ENCODE measurements at regions not wholly inside any gene's neighbourhood (a gene's known extent, or its start where the extent isn't known, plus 50 kb on each side); places are given as distances from the start of the nearest gene placed in this dataset.

DNA sequence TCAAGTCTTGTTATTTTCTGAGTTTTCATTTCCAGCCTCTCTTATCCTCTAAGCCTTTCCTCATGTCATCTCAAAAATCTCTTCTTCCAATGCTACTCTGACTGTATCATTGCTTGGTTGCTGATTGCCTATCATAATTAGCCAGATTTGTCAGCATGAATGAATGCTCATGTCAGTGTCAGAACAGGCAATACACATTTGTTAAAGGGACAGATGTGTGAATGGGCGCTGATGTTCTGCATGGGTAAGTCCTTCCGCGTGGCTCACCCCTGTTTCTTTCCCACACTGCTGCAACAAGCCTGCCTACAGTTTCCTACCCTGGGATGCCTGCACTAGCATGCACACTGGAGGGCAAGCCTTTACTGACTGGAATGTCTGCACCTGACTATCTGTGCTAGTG is 100.6 kb downstream of the RHOU start:
- no peak overlapping the region for H3K27ac ChIP-seq
- H4K20me1 ChIP-seq (ENCODE audit: insufficient read depth) = no peaks in the 10 kb centered on the region
- H3K79me2 ChIP-seq (ENCODE audit: insufficient read depth, low read depth) = no peaks in the 10 kb centered on the region
- H3K4me3 ChIP-seq (IDR thresholded peaks at IDR 0.05; ENCODE audit: insufficient read depth, low read depth, low read length) = no peak overlapping the region
- H3K36me3 ChIP-seq (ENCODE audit: insufficient read depth) = no peaks in the 10 kb centered on the region
- H3K9ac ChIP-seq = no peak overlapping the region
- H2AFZ ChIP-seq (ENCODE audit: low read depth) = no peak overlapping the region
- no peak overlapping the region for H3K4me2 ChIP-seq
- no peaks in the 10 kb centered on the region for H3K4me1 ChIP-seq (ENCODE audit: low read depth, poor library complexity, severe bottlenecking)
- no peaks in the 10 kb centered on the region for H3K27me3 ChIP-seq (ENCODE audit: insufficient read depth, low read depth)
- TF ChIP-seq, protein P1, sequence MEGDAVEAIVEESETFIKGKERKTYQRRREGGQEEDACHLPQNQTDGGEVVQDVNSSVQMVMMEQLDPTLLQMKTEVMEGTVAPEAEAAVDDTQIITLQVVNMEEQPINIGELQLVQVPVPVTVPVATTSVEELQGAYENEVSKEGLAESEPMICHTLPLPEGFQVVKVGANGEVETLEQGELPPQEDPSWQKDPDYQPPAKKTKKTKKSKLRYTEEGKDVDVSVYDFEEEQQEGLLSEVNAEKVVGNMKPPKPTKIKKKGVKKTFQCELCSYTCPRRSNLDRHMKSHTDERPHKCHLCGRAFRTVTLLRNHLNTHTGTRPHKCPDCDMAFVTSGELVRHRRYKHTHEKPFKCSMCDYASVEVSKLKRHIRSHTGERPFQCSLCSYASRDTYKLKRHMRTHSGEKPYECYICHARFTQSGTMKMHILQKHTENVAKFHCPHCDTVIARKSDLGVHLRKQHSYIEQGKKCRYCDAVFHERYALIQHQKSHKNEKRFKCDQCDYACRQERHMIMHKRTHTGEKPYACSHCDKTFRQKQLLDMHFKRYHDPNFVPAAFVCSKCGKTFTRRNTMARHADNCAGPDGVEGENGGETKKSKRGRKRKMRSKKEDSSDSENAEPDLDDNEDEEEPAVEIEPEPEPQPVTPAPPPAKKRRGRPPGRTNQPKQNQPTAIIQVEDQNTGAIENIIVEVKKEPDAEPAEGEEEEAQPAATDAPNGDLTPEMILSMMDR (conservative IDR thresholded peaks at IDR 0.05; ENCODE audit: low read depth, low read length) = no peak

DNA sequence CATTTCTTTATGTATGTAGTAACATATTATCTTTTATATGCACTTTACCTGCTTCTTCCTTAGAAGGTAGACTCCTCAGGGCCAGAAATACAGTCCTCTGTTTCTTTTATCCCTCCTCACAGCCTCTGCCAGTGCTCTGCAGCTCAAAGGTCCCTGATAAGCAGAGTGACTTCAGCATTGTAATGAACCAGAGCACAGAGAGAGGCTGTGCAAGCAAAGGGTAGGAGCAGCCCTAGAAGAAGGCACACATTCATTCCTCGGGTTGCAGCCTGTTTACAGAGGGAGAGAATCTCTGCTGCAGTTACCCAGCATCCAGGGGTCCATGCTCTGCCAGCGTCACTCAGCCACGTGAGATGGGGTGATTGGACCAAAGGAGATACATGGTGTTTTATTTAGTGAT is 101.1 kb downstream of the RHOU start:
- no peak overlapping the region for H2AFZ ChIP-seq (ENCODE audit: low read depth)
- no peaks in the 10 kb centered on the region for H3K36me3 ChIP-seq (ENCODE audit: insufficient read depth)
- TF ChIP-seq, protein P1 (conservative IDR thresholded peaks at IDR 0.05; ENCODE audit: low read depth, low read length) = no peak
- H3K9ac ChIP-seq = no peak overlapping the region
- H3K4me3 ChIP-seq (IDR thresholded peaks at IDR 0.05; ENCODE audit: insufficient read depth, low read depth, low read length) = no peak overlapping the region
- H3K27ac ChIP-seq = no peak overlapping the region
- no peak overlapping the region for H3K4me2 ChIP-seq
- H3K27me3 ChIP-seq (ENCODE audit: insufficient read depth, low read depth) = no peaks in the 10 kb centered on the region
- H3K79me2 ChIP-seq (ENCODE audit: insufficient read depth, low read depth) = no peaks in the 10 kb centered on the region
- H4K20me1 ChIP-seq (ENCODE audit: insufficient read depth) = no peaks in the 10 kb centered on the region
- no peaks in the 10 kb centered on the region for H3K4me1 ChIP-seq (ENCODE audit: low read depth, poor library complexity, severe bottlenecking)

DNA sequence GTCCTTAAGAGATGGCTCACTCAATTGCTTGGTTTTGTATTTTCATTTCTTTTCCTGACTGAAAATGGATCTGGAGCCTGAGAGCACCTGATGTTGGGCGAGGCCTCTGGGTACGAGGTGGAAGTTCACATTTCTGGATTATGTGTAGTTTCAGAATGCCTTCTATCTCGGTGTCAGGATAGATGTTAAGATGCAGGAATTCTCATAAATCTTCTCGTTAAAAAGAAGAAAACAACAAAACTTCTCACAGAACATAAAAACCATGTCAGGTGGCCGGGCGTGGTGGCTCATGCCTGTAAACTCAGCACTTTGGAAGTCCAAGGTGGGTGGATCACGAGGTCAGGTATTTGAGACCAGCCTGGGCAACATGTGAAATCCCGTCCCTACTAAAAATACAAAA is 101.8 kb downstream of the RHOU start:
- Histone ChIP-seq H4K20me1 (ENCODE audit: insufficient read depth) (no peaks in the 10 kb centered on the region), H2AFZ (ENCODE audit: low read depth) (no peak overlapping the region), H3K79me2 (ENCODE audit: insufficient read depth, low read depth) (no peaks in the 10 kb centered on the region), H3K4me2 (no peak overlapping the region), H3K27me3 (ENCODE audit: insufficient read depth, low read depth) (no peaks in the 10 kb centered on the region), H3K27ac (no peak overlapping the region), H3K4me1 (ENCODE audit: low read depth, poor library complexity, severe bottlenecking) (no peaks in the 10 kb centered on the region), H3K36me3 (ENCODE audit: insufficient read depth) (no peaks in the 10 kb centered on the region), H3K9ac (no peak overlapping the region), H3K4me3 (IDR thresholded peaks at IDR 0.05; ENCODE audit: insufficient read depth, low read depth, low read length) (no peak overlapping the region)
- TF ChIP-seq, protein P1 (conservative IDR thresholded peaks at IDR 0.05; ENCODE audit: low read depth, low read length) = no peak

DNA sequence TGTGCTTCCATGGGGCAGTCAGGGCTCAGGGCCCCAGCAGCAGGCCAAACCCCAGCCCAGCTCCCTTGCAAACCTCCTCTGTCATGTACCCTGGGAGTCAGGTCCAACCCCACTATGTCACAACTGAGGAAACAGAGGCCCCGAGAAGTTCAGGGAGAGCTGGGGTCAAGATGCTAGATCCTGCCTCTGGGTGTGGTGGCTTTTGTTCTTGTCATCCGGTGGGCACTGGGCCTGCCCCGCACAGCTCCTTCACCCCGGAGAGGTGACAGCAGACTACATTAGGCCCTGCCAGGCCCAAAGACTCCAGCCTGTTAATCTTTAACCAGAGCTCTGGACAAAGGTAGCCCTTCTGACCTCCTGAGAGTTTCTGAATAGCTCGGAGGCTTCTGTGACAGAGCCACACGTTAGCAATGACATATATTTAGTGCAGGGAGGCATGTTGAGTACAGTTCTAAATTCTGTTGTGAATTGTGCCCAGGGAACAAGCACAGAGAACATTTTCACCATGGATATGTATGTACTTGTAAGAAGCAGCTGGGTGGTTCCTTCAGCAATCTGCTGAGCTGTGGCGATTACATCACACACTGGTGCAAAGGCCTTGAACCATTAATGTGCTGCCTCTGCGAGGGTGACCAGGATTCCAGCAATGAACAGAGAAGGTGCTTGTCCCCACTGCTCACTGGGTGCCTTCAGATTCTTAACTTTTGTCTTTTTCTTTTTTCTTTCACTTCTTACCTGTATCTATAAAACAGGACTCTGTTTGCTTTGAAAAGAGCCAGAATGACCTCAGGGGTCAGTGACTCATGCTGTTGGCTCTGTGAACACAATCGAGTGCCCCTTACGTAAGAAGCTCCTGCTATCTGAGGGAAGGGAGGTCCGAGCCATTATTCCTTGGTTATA is 102.8 kb downstream of the RHOU start:
- H3K9ac ChIP-seq = no peak overlapping the region

More for the DNA sequence above, 102.8 kb downstream of the RHOU start:
- Histone ChIP-seq H3K4me1 (ENCODE audit: low read depth, poor library complexity, severe bottlenecking) (no peaks in the 10 kb centered on the region), H3K27ac (no peak overlapping the region), H3K4me3 (IDR thresholded peaks at IDR 0.05; ENCODE audit: insufficient read depth, low read depth, low read length) (no peak overlapping the region), H2AFZ (ENCODE audit: low read depth) (no peak overlapping the region), H3K27me3 (ENCODE audit: insufficient read depth, low read depth) (no peaks in the 10 kb centered on the region), H3K36me3 (ENCODE audit: insufficient read depth) (no peaks in the 10 kb centered on the region), H3K79me2 (ENCODE audit: insufficient read depth, low read depth) (no peaks in the 10 kb centered on the region), H4K20me1 (ENCODE audit: insufficient read depth) (no peaks in the 10 kb centered on the region), H3K4me2 (no peak overlapping the region)
- TF ChIP-seq, protein P1 (conservative IDR thresholded peaks at IDR 0.05; ENCODE audit: low read depth, low read length) = no peak
